HG03039 (cell line): ENCODE measurements at regions not wholly inside any gene's neighbourhood (a gene's known extent, or its start where the extent isn't known, plus 50 kb on each side); places are given as distances from the start of the nearest gene placed in this dataset.

Experiments
- ATAC-seq: cut with Tn5 transposase; IDR thresholded peaks from one replicate; pipeline ENCODE4 v1.9.1; 2021; ENCODE audit warnings: mild to moderate bottlenecking, moderate library complexity; ENCODE audit not compliant: unreplicated experiment

DNA sequence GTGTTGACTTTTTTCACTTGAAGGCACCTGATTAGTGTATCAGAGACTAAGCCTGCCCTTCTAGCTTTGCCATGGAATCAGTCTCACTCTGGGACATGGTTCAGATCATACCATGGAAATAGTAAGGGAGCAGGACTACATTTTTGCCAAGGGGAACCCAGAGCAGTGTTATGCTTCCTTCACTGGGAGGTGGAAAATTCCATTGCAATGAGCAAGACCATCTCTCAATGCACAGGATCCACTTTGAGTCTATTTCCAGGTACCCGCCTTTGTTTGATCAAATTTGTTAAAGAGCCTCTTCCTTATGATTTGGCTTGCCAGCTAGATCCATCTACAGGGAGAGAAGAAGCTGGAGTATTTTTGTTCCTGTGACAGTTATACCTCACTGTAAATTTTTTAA, 395.8 kb downstream of the MTX2 start:
- no peak for ATAC-seq

DNA sequence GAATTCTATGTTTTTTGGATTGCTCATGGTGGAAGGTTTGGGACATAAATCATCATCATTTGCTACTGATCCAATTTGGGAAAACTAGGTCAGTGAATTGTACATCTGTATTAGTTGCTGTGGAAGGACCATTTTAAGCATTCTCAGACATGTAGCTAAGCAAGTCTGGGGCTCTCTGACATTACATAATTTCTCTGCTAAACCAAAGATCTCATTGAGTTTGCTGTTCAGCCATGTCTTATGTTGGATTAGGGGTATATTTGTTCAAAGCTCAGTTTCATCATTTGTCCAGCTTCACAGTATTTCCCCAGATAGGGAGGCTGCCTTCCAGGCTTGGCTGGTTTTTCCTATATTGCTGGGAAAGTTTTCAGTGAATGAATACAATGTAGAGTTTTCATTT, 399.7 kb downstream of the MTX2 start:
- no peak for ATAC-seq

DNA sequence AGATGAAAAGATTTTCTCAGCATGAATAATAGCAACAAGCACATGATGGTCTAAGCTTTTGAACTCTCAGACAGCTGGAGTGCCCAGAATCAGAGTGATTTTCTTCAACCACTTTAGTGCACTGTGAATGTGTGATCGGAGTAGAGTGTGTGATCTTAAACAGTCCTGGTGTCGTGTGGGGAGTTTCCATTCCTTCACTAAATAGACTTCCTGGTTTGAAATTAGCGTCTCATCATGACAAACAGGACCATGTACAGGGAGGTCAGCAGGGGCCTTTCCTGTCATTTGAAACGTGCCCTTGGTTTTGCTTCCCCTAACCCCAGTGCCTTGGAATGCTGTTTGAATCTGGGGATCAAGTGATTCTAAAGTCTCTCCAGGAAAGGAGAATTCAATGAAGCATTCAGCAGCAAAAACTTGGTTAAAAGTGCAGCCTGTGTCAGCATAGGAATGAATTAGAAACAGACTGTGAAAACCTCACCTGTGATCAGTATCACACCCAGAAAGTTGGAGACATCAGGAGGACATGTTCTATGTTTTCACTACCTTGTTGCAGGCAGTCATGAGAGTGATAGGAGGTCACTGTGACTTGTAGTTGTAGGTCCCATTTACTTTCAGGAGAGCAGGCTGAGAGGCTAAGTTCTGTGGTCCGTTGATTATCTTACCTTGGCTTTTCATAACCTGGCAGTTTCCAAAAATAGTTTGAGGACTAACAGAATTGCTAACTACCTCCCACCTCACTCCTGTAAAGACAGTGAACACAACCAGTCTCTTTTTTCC, 400.3 kb downstream of the MTX2 start:
- no peak for ATAC-seq

GRCh38 chr2:176675271-176675949, 406.2 kb downstream of the MTX2 start:
- ATAC-seq = no peak

- no peak for ATAC-seq
These were observed 408.6 kb downstream of the MTX2 start for GRCh38 chr2:176677746-176678265.

DNA sequence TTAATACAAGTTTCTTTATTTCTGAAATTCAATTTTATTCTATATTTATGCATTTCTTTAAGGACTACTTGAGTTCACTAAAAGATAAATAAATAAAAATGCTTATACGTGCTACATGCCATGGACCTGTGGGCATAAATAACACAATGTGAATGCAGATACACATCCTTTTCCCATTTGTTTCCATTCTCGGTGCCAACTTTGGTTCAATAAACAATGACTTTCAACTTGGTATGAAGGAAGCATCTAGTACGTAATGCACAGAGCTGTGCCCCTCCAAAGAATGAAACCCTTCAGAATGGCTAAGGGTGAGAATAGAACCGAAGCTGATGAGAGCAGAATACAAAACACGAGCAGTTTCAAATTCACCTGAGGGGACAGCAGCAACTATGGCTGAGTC, 409.3 kb downstream of the MTX2 start:
- no peak for ATAC-seq

DNA sequence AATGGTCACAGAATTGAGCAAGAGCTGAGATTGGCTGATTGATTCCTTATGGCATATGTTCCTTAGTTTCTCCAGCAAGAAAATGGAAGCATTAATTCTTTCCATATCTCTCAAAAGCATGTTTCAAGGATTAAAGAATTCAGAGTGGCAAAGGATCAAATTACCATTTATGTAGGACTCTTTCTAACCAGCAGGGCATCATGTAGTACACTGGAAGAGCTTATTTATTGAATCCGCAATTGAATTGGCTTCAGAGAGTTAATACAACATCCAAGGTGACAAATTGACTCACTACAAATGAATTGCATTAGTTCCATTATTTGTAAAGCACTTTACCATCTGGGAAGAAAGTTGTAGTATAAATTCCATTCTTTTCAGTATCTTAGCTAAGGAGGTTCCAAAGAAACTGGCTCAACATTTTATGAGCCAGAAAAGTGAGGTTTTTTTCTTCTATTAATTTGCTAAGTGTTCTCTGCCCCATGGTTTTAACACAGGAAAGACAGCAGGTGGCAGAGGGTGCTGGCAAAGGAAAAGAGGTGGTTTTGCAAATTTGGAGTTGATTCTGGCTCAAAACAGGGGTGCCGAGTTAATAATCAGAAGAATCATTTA, 409.9 kb downstream of the MTX2 start:
- no peak for ATAC-seq

- no peak for ATAC-seq
These were observed 411.8 kb downstream of the MTX2 start for GRCh38 chr2:176680916-176681516.

GRCh38 chr2:176681584-176682115, 412.4 kb downstream of the MTX2 start:
- ATAC-seq = no peak

- ATAC-seq = no peak
These were observed 413.0 kb downstream of the MTX2 start for GRCh38 chr2:176682278-176682677.

DNA sequence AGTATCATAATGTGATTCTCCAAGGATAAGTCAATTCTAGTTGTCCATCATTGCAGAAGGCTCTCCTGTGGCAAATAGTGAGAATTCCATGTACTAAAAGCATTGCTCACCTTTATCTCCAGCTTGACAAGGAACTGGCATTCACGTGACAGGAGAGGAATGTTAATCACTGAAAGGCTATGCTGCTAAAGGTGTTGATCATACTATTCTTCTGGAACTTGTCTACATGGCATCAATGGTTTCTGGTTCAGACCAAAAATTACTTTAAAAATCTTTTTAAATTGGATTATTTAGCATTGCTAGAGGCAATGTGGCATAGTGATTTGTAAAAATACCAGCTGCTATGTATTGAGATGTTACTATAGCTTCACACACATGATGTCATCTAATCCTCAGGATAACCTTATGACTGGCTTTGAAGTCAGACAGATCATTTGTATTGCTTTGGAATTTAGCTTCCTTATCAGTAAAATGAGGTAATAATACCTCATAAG, 414.4 kb downstream of the MTX2 start:
- no peak for ATAC-seq

- ATAC-seq = no peak
These were observed 416.7 kb downstream of the MTX2 start for GRCh38 chr2:176685908-176686307.

DNA sequence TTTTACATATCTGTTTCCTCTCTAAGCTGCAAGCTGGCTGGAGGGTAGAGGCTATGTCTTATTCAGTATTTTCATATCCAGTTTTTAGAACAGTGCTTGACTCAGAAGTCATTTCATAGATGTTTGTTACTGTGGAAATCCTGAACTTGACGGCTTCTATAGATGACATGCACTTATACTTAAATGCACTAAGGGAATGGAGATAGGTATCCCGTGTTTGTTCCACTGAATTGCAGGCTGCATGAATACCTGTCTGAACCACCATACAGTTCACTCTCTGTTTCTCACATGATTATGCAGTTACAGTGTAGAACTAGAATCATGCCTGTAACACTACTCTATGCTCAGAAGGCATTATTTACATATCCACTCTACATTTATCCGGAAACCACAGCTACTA, 417.1 kb downstream of the MTX2 start:
- ATAC-seq = no peak

GRCh38 chr2:176687342-176687741, 418.1 kb downstream of the MTX2 start:
- ATAC-seq = no peak

GRCh38 chr2:176687944-176688343, 418.7 kb downstream of the MTX2 start:
- no peak for ATAC-seq

DNA sequence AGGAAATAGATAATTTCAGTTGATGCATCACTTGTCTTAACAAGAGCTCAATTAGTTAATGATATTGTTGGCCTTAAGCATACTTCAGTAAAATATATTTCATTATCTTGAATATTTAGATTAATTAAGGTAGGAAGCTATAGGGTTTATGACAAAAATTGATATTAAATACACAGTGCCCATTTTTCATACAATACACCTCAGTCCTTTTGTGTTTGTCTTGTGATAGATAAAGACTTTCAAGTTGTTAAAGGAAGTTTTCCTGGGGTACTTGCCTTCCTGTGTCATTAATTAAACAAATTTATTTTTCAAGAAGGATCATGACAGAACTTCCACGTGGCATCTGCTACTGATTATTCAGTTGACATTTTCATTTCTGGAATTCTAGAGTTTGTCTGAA, 420.5 kb downstream of the MTX2 start:
- no peak for ATAC-seq

- ATAC-seq = no peak
These were observed 422.2 kb downstream of the MTX2 start for GRCh38 chr2:176691471-176691870.

- ATAC-seq = no peak
These were observed 423.3 kb downstream of the MTX2 start for GRCh38 chr2:176692533-176692932.

DNA sequence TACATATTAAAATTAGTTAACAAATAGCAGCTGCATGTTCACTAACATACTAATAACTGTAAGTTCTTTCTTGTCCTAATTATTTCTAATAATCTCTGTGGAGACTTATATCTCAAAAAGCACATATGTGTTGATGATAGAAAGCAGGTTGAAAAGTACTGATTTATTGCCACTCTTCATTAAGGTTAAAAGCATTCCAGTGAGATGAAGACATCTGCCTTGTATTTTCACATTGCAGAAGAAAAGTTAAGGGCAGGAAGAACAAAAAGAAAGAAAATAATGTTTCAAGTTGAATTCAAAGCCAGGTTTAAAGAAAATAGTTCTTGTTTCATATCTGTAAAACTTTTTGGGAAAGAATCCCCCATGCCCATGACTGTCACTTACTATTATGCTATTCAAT, 429.9 kb downstream of the MTX2 start:
- no peak for ATAC-seq

- no peak for ATAC-seq
These were observed 430.4 kb downstream of the MTX2 start for GRCh38 chr2:176699644-176700043.

GRCh38 chr2:176702131-176702530, 432.9 kb downstream of the MTX2 start:
- no peak for ATAC-seq
